ENCODE measurements at regions not wholly inside any gene's neighbourhood (a gene's known extent, or its start where the extent isn't known, plus 50 kb on each side); places are given as distances from the start of the nearest gene placed in this dataset.

DNA sequence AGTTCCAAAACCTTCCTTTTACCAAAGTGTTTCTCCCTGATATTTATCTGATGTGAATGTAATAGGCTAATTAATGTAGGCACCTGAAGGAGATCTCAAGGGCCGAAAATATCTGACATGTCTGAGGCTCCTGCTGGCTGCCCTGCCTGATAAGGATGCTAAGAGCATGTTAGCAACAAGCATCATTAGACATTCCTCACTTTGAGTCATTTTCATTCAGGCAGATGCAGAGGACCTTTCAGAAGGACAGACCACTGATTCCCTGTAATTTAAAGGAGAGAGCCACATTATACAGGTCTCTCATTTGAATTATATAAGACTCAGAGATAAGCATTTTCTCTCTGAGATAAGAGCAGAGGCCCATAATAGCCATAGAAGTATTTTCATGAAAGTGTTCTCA, 222.4 kb upstream of the NCKAP5 start:
- TF ChIP-seq DPF2 (IDR thresholded peaks at IDR 0.05), result no peak
- no peak for TF ChIP-seq EZH2 (IDR thresholded peaks at IDR 0.05; ENCODE audit: borderline replicate concordance, control insufficient read depth, low read depth, low read length)
- TF ChIP-seq STAT3 (IDR thresholded peaks at IDR 0.05; ENCODE audit: low read depth, low read length), result no peak
- TF ChIP-seq, protein P1, sequence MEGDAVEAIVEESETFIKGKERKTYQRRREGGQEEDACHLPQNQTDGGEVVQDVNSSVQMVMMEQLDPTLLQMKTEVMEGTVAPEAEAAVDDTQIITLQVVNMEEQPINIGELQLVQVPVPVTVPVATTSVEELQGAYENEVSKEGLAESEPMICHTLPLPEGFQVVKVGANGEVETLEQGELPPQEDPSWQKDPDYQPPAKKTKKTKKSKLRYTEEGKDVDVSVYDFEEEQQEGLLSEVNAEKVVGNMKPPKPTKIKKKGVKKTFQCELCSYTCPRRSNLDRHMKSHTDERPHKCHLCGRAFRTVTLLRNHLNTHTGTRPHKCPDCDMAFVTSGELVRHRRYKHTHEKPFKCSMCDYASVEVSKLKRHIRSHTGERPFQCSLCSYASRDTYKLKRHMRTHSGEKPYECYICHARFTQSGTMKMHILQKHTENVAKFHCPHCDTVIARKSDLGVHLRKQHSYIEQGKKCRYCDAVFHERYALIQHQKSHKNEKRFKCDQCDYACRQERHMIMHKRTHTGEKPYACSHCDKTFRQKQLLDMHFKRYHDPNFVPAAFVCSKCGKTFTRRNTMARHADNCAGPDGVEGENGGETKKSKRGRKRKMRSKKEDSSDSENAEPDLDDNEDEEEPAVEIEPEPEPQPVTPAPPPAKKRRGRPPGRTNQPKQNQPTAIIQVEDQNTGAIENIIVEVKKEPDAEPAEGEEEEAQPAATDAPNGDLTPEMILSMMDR (IDR thresholded peaks at IDR 0.05 in 2 of 3, conservative IDR thresholded peaks at IDR 0.05 in 1 of 3; ENCODE audit: control insufficient read depth in 2 of 3, extremely low read depth in 1 of 3, insufficient read depth in 1 of 3, low read depth in 3 of 3, low read length in 3 of 3), result no peak
- TF ChIP-seq NBN (IDR thresholded peaks at IDR 0.05), result no peak

Data from GM12878 (cell line).